GM21367 (cell line): ENCODE measurements at regions not wholly inside any gene's neighbourhood (a gene's known extent, or its start where the extent isn't known, plus 50 kb on each side); places are given as distances from the start of the nearest gene placed in this dataset.
"Not testable (repeated sequence)": the region's sequence is repeated elsewhere in the genome, so short reads cannot be mapped to it uniquely, and the experiment has no call there.

Source experiments
- ATAC-seq: cut with Tn5 transposase; IDR thresholded peaks from one replicate; pipeline ENCODE4 v1.9.1; 2021; ENCODE audit not compliant: unreplicated experiment

DNA sequence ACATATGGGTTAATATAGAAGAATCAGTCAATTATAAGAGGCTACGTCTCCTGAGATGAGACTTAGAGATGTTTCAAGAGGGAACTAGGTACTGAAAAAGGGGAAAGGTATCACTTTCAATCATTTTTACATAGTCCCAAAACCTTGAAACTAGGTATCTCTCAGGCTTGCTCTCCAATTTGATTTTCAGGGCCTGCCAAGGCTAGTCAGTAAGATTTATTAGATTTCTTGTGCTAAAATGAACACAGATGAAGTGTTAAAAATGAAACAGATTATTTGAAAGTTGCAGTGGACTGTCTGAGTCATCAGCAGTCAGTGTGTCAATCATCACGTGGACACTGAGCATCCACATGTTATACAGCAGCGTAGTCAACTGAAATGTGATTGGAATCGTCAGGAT, 591.1 kb downstream of the DTWD2 start:
- ATAC-seq: no peak

DNA sequence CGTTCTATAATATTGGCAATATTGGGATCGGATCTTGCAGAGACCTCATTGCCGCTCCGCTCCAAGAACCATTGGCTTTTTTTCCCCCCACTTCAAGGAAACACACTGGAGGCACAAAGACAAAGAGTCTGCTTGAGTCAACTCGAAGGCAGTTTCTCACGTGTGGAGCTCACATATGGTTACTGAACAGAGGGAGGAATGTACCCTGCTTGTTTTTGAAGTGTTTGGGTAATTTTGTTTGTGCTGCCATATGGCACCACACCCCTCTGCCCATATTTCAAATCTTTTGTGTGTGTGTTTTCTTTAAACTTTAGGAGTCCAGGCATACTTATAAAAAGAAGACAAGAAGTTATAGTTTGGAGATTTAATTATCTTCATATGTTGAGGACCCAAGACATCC, 595.9 kb downstream of the DTWD2 start:
- no peak for ATAC-seq

DNA sequence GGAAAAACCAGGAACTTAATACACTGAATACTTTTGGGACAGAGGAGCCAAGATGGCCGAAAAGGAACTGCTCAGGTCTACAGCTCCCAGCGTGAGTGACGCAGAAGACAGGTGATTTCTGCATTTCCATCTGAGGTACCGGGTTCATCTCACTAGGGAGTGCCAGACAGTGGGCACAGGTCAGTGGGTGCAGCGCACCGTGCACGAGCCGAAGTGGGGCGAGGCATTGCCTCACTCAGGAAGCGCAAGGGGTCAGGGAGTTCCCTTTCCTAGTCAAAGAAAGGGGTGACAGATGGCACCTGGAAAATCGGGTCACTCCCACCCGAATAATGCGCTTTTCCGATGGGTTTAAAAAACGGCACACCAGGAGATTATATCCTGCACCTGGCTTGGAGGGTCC, 605.4 kb downstream of the DTWD2 start:
- not testable (repeated sequence) for ATAC-seq

DNA sequence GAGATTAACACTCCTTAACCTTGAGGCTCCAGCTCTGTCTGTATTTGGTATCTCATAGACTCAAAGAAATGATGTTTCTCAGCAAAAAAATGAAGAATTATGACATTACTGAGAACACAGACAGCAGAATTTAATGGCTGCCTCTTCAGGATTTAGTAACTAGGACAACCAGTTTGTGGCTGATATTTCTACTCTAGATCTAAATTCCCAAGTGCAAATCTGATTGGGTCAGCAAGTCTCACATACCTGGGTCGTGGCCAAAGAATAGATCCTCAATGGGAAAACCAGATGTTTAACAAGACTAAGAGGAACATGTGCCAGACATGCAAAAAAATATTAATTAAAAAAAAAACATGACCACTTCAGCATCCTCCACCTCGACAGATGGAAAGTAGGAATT, 608.9 kb downstream of the DTWD2 start:
- no peak for ATAC-seq

DNA sequence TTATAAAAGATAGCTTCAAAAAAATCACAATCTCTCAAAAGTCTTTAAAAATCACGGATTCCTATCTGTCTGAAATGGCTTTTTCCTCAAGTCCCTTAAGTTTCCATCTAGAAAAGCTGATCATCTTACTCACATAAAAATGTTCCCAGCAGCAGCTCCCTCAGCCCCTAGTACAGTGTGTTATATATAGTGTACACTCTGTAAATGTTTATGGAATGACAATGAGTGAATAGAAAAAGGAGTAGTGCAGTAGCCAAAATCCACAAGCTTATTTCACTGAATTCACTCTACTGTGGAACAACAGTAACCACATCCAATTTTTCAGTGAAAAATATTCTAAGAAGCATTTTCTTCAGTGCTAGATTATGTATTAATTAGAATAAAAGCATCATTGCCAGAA, 609.4 kb downstream of the DTWD2 start:
- ATAC-seq: no peak

DNA sequence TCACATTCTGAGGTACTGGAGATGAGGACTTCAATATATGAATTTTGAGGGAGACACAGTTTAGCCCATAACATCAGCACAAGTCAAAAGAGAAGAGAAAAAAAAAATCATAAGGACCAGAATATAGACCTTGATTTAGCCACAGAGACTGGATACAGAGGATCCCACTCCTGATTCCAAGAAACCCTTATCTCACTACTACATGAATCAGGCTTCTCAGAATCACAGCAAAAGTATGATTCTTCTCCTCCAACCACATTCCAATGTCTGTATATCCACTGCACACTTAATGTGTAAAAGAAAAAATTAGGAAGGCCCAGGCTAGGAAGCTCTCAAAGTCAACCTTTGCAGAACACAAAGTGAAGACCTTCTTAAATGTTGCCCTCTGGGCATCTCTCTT, 610.9 kb downstream of the DTWD2 start:
- ATAC-seq: no peak

DNA sequence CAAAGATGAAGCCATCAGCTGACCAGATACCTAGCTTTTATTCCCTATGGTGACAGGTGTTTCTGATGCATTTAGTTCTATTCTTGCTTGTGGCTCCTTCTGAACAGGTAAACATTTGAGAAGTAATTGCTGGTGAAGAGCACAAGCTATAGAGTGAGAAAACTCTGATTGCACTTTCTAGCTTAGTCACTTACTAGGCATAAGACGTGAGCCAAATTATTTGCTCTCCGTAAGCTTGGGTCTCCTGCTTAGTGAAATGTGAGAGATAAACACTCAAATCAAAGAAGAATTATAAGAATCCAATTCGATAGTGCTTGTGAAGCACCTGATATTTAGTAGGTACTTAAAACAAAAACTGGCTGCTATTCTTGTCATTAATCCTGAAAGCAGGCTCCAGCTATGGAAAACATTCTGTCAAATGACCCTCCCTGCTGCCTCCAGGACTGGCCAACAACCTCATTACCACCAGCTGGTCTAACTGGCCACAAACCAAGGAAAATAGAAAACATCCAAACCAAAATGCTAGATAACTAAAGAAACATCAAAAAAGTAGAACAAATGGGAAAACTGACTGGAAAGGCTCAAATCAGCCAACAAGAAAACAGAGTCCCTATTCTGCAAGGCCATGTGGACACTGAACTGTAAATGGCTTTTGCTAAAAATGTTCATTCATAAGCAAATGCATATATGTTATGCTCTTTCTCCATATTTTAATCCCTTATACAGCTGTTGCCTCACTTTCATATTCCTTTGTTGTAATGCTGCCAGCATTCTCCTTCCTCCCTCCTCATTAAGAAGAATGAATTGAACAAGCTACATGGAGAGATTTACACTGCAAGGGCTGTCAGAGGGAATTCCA, 616.1 kb downstream of the DTWD2 start:
- ATAC-seq: no peak

DNA sequence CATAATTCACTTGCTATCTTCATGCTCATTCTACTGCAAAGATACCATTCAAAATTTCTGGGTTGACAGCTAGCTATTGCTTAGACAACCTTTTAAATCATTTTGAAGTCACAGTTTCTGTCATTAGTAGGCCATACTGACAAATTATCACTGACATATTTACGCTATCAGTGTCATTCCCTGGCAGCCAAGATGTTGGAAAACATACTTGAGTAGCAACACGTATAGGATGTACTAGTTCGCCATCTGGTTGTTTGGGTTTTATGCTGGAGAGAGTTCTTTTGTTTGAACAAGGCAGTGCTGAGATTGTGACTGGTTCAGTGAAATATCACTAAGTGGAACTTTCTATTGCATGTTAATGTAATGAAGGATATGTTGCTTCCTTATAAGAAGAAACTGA, 621.9 kb downstream of the DTWD2 start:
- no peak for ATAC-seq

DNA sequence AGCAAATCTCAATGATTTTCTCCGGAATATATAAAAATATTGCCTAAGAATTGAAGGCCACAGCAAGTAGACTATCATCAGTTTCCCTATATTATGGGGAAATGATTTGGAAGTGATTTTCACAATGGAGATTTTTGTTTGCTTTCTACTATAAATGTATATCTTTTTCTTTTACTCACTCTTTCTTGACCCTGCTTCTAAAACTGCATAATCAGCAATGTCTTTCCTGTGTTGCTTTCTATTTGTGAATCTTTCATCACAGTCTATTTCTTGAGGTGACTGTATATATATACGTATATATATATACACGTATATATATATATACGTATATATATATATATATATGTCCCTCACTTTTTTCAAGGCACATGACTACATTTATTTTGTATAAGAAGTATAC, 622.6 kb downstream of the DTWD2 start:
- ATAC-seq: no peak

DNA sequence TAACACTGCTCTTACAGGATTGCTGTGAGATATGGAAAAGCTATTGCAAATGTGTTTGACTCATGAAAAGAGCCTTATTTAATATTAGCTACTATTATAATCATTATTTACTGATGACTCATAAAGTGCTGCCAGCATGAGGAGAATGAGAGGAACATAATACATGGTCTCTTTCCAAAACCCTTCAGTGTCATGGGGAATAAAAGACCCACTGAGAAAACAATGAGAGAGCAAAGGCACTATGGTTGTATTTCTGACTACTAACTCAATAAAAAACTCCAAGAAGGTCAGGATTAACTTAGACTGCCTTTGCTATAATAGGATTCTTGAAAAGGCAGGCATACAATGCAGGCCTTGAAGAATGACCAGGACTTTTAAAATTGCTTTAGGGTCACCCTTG, 633.5 kb downstream of the DTWD2 start:
- ATAC-seq: no peak

DNA sequence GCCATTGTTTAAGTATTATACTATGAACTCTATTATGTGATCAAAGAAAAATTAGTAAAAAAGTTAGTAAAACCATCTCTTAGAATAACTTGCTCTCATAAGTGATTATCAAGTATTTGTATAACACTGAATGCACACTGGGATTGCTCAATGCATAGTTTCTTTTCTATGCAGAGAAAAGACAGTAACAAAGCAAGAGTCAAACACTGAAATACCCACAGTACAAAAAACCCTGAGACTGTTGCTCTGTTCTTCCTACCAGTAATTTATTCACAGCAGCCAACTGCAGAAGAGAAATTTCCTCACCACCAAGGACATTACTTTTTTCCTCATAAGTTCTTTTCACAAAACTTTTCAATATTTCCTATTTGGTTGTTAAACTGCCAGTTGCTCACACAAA, 634.4 kb downstream of the DTWD2 start:
- ATAC-seq: no peak

DNA sequence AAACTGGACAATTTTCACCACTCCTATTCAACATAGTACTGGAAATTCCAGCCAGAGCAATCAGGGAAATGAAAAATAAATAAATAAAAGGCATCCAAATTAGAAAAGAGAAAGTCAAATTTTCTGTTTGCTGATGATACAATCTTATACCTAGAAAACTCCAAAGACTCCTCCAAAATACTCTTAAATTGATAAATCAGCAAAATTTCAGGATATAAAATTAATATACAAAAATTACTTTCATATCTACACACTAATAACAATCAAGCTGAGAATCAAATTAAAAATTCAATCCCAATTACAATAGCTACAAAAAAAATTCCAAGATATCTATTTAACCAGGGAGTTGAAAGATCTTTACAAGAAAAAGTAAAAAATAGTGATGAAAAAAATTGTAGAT, 651.9 kb downstream of the DTWD2 start:
- ATAC-seq: no peak

DNA sequence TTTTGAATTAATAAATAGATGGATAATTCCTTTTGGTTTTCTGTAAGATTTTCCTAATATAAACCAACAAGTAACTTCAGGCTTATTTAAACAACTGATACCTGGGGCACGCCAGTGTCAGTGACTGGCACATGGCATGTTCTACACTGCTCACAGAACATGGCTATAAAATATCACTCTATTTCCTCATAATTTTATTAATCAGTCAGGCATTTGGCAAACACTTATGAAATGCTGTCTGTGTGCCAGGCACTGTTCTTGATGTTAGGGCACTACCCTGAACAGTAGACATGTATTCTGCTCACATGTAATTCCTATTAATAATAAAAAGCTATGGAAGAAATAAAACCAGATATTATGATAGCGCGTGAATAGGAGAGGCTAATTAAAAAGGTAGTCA, 661.0 kb downstream of the DTWD2 start:
- no peak for ATAC-seq

DNA sequence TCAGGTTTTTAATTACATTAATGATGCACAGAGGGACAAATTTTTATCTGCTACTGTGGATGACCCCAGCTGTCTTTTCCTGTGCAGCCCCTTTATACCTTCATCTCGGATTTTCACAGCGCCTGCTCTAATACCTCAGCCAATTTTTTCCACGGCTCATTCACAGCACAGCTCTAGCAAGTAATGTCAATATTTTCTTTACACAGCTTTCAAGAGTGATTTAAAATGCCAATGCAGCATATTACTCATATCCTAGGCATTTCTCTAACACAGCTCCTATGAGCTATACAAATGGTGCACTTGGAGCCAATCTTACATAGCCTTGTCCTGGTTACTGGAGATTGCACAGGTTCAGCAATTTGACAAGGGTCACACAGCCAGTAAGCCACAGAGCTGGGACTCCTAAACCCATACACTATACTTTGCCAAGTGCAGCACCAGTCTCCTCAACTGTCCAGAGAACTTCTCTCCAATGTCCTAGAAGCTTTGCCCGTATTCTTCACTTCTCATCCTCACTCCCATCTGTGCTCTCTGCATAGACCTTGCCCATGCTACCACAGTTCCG, 661.8 kb downstream of the DTWD2 start:
- ATAC-seq: no peak

DNA sequence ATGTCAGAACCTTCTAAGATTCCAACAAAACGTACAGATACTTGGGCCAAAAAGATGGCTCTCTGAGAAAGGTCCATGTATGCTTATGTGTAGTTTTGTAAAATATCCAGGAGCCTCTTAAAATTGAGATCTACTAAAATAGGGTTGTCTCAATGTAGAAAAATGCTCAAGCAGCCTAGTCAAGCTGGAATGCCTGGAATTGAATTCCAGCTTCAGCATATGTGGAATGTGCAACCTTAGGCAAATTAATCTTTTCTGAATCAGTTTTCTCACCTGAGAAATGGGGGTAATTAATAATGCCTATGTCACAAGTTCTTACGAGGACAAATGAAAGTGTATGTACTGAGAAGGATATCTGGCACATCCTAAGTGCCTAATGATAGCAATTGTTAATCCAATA, 662.4 kb downstream of the DTWD2 start:
- no peak for ATAC-seq

DNA sequence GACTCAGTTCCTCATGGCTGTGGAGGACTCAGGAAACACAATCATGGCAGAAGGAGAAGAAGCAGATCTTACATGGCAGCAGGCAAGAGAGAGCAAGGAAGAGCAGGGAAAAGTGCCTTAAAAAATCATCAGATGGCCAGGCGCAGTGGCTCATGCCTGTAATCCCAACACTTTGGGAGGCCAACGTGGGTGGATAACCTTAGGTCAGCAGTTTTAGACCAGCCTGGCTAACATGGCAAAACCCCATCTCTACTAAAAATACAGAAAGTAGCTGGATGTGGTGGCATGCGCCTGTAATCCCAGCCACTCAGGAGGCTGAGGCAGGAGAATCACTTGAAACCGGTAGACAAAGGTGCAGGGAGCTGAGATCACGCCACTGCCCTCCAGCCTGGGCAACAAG, 664.6 kb downstream of the DTWD2 start:
- not testable (repeated sequence) for ATAC-seq

DNA sequence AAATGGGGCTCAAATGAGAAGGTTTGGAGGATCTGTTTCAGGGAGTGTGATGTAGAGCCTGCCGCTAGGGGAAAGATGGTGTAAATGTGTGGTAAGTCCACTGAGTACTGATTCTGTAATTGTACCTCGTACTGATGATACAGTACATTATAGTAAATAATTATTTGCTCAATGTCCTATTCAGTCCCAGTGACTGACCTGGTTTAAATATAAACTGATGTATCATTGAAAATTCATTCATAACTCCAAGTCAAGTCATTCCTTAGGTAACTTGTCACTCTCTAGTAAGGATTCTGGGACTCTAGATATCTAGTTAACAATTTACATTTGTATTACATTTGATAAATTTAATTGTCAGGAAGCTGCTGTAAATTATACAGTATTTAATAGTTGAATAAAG, 667.3 kb downstream of the DTWD2 start:
- no peak for ATAC-seq

DNA sequence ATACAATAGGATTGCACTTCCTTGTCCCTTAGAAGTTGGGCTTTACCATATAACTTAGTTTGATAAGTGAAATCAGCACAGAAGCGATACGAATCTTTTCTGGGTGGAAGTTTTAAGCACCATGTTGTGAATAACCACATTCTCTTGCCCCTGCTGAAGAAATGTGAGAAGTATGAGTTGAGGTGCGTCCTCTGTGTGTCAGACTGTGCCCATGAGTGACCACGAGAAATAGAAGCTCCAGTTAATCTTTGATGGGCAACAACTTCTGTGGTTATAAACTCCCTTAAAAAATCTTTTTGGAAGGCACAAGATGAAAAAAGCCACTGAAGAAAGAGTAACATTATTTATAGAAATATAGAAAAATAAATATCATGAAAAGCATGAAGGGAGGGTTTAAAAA, 668.2 kb downstream of the DTWD2 start:
- no peak for ATAC-seq

DNA sequence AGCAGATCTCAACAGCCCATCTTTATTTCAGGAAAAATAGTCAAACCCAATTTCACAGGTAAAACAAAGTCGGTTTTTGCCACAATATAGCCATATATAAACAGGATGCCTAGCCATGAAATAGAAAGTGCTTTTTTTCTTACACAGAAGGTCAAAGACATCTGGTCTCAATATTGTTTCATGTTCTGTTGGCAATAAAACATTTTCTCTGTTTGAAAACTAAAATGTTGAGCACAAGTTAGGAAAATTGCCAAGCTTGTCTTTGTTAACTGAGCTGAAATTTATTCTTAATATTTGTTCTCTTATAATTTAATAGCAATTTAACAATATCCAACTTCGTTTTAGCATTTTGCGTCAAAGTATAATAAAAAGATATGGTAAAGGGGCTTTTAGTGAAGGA, 673.4 kb downstream of the DTWD2 start:
- no peak for ATAC-seq

DNA sequence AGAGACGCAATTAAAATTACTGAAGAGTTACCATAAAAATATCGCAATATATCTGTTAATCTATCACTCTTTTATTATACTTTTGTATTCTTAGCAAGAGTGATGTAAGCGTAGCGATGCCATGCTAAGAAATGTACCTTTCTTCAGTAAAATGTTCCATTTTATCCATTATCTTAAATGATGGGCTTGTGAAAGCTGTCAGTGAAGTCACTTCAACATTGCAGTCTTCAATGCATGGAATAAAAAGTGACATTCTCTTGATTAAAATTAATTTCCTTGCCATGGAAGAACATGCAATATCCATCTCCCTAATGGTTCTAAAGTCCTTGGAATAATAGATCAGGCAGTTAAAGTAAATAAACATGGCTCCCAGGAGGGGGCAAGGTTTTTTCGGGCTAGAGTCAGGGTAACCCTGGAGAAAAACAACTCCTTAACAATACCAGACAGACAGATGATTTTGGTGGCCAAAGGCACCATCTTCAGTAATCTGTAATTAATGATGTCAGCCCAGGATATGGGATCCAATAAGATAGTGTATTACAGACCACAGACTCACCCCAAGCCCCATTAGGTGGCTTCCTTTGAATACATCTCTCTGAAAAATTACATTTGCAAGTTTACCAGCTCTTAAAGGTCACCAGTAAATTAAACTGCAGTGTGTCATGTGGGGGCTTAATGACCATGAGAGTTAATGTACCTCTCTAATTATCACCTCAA, 677.1 kb downstream of the DTWD2 start:
- no peak for ATAC-seq

DNA sequence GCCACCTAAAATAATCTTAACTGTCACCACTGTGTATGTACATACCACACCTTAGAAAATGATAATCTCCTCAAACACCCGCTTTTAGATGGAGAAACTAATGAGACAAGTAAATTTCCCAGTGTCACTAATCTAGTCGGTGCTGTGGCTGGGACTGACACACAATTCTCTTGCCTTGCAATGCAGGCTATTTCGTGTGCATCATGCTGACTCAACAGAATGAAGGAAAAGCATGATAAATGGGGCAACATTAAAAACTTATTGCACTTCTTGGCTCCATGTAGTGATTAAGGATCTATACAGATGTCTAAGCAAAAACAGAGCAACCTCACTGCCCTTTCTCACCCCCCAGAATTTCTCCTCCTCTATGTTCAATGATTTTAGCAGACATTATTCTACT, 677.9 kb downstream of the DTWD2 start:
- no peak for ATAC-seq

DNA sequence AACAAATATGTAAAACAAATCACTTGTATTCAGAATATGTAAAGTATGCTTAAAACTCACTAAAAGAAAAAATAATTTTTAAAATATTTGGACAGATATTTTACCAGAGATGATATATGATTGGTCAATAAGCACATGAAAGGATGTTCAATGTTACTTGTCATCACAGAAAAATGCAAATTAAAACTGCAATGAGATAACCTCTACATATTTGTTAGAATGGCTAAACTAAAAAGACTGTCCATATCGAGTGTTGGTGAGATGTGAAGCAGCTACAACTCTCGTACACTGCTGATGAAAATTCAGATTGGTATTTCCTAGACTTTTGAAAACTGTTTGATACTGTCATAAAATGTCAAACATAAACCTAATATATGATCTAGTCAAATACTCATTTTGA, 685.1 kb downstream of the DTWD2 start:
- ATAC-seq: no peak
